GM19438 (cell line): ENCODE measurements at regions not wholly inside any gene's neighbourhood (a gene's known extent, or its start where the extent isn't known, plus 50 kb on each side); places are given as distances from the start of the nearest gene placed in this dataset.
"Not testable (repeated sequence)": the region's sequence is repeated elsewhere in the genome, so short reads cannot be mapped to it uniquely, and the experiment has no call there.

Source experiments
- ATAC-seq: cut with Tn5 transposase; IDR thresholded peaks from one replicate; pipeline ENCODE4 v1.9.1; 2021; ENCODE audit warnings: low read depth; ENCODE audit not compliant: unreplicated experiment

- no peak for ATAC-seq
These were observed 190.9 kb upstream of the PLSCR5 start for GRCh38 chr3:146796078-146796477.

- no peak for ATAC-seq
These were observed 178.3 kb upstream of the PLSCR5 start for GRCh38 chr3:146783446-146783845.

GRCh38 chr3:146781606-146782005, 176.5 kb upstream of the PLSCR5 start:
- ATAC-seq: no peak

- no peak for ATAC-seq
These were observed 175.9 kb upstream of the PLSCR5 start for GRCh38 chr3:146781059-146781458.

- no peak for ATAC-seq
These were observed 175.1 kb upstream of the PLSCR5 start for GRCh38 chr3:146780251-146780650.

- no peak for ATAC-seq
These were observed 172.8 kb upstream of the PLSCR5 start for GRCh38 chr3:146777941-146778340.

- ATAC-seq: no peak
These were observed 167.1 kb upstream of the PLSCR5 start for GRCh38 chr3:146772211-146772743.

- no peak for ATAC-seq
These were observed 165.7 kb upstream of the PLSCR5 start for GRCh38 chr3:146770881-146771280.

- no peak for ATAC-seq
These were observed 165.2 kb upstream of the PLSCR5 start for GRCh38 chr3:146770301-146770700.

GRCh38 chr3:146757759-146758158, 152.6 kb upstream of the PLSCR5 start:
- ATAC-seq: no peak

GRCh38 chr3:146750196-146750595, 145.1 kb upstream of the PLSCR5 start:
- no peak for ATAC-seq

GRCh38 chr3:146747928-146748327, 142.8 kb upstream of the PLSCR5 start:
- ATAC-seq: no peak

GRCh38 chr3:146747051-146747450, 141.9 kb upstream of the PLSCR5 start:
- no peak for ATAC-seq

GRCh38 chr3:146746190-146746589, 141.0 kb upstream of the PLSCR5 start:
- ATAC-seq: no peak

GRCh38 chr3:146739203-146739671, 134.1 kb upstream of the PLSCR5 start:
- peak; percentile 94 for ATAC-seq

GRCh38 chr3:146732325-146732724, 127.2 kb upstream of the PLSCR5 start:
- no peak for ATAC-seq

GRCh38 chr3:146715170-146715569, 110.0 kb upstream of the PLSCR5 start:
- no peak for ATAC-seq

GRCh38 chr3:146712806-146713205, 107.7 kb upstream of the PLSCR5 start:
- ATAC-seq: no peak

GRCh38 chr3:146709969-146710368, 104.8 kb upstream of the PLSCR5 start:
- no peak for ATAC-seq

GRCh38 chr3:146705225-146705624, 100.1 kb upstream of the PLSCR5 start:
- peak; percentile 71 for ATAC-seq

GRCh38 chr3:146702237-146702636, 97.1 kb upstream of the PLSCR5 start:
- no peak for ATAC-seq

- no peak for ATAC-seq
These were observed 96.1 kb upstream of the PLSCR5 start for GRCh38 chr3:146701246-146701645.

GRCh38 chr3:146700025-146700424, 94.9 kb upstream of the PLSCR5 start:
- ATAC-seq: not testable (repeated sequence)
